ENCODE measurements at regions not wholly inside any gene's neighbourhood (a gene's known extent, or its start where the extent isn't known, plus 50 kb on each side); places are given as distances from the start of the nearest gene placed in this dataset.

DNA sequence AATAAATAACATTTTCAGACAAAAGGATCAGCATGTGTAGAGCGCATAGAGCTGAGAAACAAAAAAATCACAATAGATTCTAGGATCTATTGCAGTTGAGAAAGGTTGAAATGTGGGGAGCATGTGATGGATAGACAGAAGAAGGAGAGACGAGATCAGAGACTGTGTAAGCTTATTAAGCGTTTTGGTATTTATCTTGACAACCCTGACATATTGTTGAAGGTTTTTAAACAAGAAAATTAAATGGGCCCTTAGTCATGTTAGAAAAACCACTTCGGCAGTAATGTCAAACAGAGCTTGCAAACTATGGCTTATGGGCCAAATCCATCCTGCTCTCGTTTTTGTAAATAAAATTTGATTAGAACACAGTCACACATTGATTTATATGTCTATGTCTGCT, 200.5 kb upstream of the KLF4 start:
- Histone ChIP-seq H3K9me2 (ENCODE audit: insufficient read depth) (peaks cover 3% of the 10 kb centered on the region; the same call in 1 of the 2 replicates), H3K27me3 (ENCODE audit: insufficient read depth) (no peaks in the 10 kb centered on the region), H3K4me2 (no peak overlapping the region), H3K27ac (ENCODE audit: low read depth) (no peak overlapping the region), H4K20me1 (replicated peaks; ENCODE audit: insufficient read depth) (no peaks in the 10 kb centered on the region), H2AFZ (no peak overlapping the region), H3K36me3 (ENCODE audit: insufficient read depth) (no peaks in the 10 kb centered on the region), H3K4me3 (no peak overlapping the region), H3K79me2 (replicated peaks; ENCODE audit: insufficient read depth) (no peaks in the 10 kb centered on the region), H3K4me1 (ENCODE audit: insufficient read depth) (no peaks in the 10 kb centered on the region), H3F3A (replicated peaks; ENCODE audit: low read depth) (no peaks in the 10 kb centered on the region)
- no peak overlapping the region for H3K27ac Mint-ChIP-seq
- H3K4me3 Mint-ChIP-seq = no peak overlapping the region
- no peak for ATAC-seq
- no peaks in the 10 kb centered on the region for H3K36me3 Mint-ChIP-seq (ENCODE audit: low read depth)
- TF ChIP-seq, protein P1, sequence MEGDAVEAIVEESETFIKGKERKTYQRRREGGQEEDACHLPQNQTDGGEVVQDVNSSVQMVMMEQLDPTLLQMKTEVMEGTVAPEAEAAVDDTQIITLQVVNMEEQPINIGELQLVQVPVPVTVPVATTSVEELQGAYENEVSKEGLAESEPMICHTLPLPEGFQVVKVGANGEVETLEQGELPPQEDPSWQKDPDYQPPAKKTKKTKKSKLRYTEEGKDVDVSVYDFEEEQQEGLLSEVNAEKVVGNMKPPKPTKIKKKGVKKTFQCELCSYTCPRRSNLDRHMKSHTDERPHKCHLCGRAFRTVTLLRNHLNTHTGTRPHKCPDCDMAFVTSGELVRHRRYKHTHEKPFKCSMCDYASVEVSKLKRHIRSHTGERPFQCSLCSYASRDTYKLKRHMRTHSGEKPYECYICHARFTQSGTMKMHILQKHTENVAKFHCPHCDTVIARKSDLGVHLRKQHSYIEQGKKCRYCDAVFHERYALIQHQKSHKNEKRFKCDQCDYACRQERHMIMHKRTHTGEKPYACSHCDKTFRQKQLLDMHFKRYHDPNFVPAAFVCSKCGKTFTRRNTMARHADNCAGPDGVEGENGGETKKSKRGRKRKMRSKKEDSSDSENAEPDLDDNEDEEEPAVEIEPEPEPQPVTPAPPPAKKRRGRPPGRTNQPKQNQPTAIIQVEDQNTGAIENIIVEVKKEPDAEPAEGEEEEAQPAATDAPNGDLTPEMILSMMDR (conservative IDR thresholded peaks at IDR 0.05; ENCODE audit: low read depth in 2 of 2) = no peak
- no peak for TF ChIP-seq STAT1 (IDR thresholded peaks at IDR 0.05; ENCODE audit: unreplicated experiment)
- TF ChIP-seq CREB1 (CRISPR knock-in tag; IDR thresholded peaks at IDR 0.05; ENCODE audit: low read depth) = no peak
- TF ChIP-seq, protein P2, sequence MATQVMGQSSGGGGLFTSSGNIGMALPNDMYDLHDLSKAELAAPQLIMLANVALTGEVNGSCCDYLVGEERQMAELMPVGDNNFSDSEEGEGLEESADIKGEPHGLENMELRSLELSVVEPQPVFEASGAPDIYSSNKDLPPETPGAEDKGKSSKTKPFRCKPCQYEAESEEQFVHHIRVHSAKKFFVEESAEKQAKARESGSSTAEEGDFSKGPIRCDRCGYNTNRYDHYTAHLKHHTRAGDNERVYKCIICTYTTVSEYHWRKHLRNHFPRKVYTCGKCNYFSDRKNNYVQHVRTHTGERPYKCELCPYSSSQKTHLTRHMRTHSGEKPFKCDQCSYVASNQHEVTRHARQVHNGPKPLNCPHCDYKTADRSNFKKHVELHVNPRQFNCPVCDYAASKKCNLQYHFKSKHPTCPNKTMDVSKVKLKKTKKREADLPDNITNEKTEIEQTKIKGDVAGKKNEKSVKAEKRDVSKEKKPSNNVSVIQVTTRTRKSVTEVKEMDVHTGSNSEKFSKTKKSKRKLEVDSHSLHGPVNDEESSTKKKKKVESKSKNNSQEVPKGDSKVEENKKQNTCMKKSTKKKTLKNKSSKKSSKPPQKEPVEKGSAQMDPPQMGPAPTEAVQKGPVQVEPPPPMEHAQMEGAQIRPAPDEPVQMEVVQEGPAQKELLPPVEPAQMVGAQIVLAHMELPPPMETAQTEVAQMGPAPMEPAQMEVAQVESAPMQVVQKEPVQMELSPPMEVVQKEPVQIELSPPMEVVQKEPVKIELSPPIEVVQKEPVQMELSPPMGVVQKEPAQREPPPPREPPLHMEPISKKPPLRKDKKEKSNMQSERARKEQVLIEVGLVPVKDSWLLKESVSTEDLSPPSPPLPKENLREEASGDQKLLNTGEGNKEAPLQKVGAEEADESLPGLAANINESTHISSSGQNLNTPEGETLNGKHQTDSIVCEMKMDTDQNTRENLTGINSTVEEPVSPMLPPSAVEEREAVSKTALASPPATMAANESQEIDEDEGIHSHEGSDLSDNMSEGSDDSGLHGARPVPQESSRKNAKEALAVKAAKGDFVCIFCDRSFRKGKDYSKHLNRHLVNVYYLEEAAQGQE (IDR thresholded peaks at IDR 0.05; ENCODE audit: unreplicated experiment) = no peak
- TF ChIP-seq, protein P3, sequence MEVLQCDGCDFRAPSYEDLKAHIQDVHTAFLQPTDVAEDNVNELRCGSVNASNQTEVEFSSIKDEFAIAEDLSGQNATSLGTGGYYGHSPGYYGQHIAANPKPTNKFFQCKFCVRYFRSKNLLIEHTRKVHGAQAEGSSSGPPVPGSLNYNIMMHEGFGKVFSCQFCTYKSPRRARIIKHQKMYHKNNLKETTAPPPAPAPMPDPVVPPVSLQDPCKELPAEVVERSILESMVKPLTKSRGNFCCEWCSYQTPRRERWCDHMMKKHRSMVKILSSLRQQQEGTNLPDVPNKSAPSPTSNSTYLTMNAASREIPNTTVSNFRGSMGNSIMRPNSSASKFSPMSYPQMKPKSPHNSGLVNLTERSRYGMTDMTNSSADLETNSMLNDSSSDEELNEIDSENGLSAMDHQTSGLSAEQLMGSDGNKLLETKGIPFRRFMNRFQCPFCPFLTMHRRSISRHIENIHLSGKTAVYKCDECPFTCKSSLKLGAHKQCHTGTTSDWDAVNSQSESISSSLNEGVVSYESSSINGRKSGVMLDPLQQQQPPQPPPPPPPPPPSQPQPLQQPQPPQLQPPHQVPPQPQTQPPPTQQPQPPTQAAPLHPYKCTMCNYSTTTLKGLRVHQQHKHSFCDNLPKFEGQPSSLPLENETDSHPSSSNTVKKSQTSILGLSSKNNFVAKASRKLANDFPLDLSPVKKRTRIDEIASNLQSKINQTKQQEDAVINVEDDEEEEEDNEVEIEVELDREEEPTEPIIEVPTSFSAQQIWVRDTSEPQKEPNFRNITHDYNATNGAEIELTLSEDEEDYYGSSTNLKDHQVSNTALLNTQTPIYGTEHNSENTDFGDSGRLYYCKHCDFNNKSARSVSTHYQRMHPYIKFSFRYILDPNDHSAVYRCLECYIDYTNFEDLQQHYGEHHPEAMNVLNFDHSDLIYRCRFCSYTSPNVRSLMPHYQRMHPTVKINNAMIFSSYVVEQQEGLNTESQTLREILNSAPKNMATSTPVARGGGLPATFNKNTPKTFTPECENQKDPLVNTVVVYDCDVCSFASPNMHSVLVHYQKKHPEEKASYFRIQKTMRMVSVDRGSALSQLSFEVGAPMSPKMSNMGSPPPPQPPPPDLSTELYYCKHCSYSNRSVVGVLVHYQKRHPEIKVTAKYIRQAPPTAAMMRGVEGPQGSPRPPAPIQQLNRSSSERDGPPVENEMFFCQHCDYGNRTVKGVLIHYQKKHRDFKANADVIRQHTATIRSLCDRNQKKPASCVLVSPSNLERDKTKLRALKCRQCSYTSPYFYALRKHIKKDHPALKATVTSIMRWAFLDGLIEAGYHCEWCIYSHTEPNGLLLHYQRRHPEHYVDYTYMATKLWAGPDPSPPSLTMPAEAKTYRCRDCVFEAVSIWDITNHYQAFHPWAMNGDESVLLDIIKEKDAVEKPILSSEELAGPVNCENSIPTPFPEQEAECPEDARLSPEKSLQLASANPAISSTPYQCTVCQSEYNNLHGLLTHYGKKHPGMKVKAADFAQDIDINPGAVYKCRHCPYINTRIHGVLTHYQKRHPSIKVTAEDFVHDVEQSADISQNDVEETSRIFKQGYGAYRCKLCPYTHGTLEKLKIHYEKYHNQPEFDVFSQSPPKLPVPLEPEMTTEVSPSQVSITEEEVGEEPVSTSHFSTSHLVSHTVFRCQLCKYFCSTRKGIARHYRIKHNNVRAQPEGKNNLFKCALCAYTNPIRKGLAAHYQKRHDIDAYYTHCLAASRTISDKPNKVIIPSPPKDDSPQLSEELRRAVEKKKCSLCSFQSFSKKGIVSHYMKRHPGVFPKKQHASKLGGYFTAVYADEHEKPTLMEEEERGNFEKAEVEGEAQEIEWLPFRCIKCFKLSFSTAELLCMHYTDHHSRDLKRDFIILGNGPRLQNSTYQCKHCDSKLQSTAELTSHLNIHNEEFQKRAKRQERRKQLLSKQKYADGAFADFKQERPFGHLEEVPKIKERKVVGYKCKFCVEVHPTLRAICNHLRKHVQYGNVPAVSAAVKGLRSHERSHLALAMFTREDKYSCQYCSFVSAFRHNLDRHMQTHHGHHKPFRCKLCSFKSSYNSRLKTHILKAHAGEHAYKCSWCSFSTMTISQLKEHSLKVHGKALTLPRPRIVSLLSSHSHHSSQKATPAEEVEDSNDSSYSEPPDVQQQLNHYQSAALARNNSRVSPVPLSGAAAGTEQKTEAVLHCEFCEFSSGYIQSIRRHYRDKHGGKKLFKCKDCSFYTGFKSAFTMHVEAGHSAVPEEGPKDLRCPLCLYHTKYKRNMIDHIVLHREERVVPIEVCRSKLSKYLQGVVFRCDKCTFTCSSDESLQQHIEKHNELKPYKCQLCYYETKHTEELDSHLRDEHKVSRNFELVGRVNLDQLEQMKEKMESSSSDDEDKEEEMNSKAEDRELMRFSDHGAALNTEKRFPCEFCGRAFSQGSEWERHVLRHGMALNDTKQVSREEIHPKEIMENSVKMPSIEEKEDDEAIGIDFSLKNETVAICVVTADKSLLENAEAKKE (CRISPR knock-in tag; IDR thresholded peaks at IDR 0.05) = no peak
- no peak for TF ChIP-seq POLR2AphosphoS5 (IDR thresholded peaks at IDR 0.05; ENCODE audit: low read depth)
- TF ChIP-seq EZH2 (IDR thresholded peaks at IDR 0.05; ENCODE audit: low read depth, unreplicated experiment) = no peak
- H3K9me3 Mint-ChIP-seq = peaks cover 4% of the 10 kb centered on the region; the same call in 1 of the 3 replicates
- no peak for DNase-seq (ENCODE audit: low spot score)
- no peaks in the 10 kb centered on the region for H3K4me1 Mint-ChIP-seq
- no peaks in the 10 kb centered on the region for H3K27me3 Mint-ChIP-seq (ENCODE audit: insufficient read depth, low read depth, poor library complexity)

Measured in GM23338 (cell line).